ENCODE measurements at regions not wholly inside any gene's neighbourhood (a gene's known extent, or its start where the extent isn't known, plus 50 kb on each side); places are given as distances from the start of the nearest gene placed in this dataset.

DNA sequence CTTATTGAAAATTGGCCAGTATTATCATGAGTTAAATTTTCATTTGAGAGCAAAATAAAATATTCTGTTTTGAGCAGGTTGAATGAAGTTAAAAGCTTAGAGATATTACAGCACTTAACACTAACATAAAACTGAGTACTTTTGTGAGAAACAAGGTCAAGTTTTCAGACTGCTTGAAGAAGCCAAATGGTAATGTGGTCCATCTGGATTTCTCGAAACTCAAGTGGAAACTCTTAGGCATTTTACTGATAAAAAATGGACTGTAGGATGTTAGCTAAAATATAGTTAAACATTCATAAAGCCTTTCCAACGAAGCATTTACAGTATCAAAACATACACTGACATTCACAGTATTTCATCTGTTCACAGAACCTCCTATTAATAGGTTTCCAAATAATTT, 528.1 kb upstream of the SEMA3D start:
- TF ChIP-seq, protein P1, sequence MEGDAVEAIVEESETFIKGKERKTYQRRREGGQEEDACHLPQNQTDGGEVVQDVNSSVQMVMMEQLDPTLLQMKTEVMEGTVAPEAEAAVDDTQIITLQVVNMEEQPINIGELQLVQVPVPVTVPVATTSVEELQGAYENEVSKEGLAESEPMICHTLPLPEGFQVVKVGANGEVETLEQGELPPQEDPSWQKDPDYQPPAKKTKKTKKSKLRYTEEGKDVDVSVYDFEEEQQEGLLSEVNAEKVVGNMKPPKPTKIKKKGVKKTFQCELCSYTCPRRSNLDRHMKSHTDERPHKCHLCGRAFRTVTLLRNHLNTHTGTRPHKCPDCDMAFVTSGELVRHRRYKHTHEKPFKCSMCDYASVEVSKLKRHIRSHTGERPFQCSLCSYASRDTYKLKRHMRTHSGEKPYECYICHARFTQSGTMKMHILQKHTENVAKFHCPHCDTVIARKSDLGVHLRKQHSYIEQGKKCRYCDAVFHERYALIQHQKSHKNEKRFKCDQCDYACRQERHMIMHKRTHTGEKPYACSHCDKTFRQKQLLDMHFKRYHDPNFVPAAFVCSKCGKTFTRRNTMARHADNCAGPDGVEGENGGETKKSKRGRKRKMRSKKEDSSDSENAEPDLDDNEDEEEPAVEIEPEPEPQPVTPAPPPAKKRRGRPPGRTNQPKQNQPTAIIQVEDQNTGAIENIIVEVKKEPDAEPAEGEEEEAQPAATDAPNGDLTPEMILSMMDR (IDR thresholded peaks at IDR 0.05; ENCODE audit: insufficient read depth, low read length, poor library complexity, severe bottlenecking): no peak
- no peak for TF ChIP-seq EZH2phosphoT487 (conservative IDR thresholded peaks at IDR 0.05; ENCODE audit: low read length)

All from SU-DHL-6 (cell line).